SH-SY5Y (cell line): ENCODE measurements at regions not wholly inside any gene's neighbourhood (a gene's known extent, or its start where the extent isn't known, plus 50 kb on each side); places are given as distances from the start of the nearest gene placed in this dataset.

Experiments used
- GATA2 ChIP-seq: IDR thresholded peaks from 2 replicates; pipeline ENCODE4 v1.6.1; 2011; ENCODE audit warnings: mild to moderate bottlenecking, low read depth, low read length
- GATA3 ChIP-seq: IDR thresholded peaks from 2 replicates; pipeline ENCODE4 v1.6.1; 2011; ENCODE audit warnings: low read depth, mild to moderate bottlenecking, low read length, moderate library complexity

- TF ChIP-seq GATA2 = no peak
- no peak for TF ChIP-seq GATA3
Measured at GRCh38 chr6:141349710-141350109, 783.0 kb upstream of the GJE1 start.
